ENCODE measurements at regions not wholly inside any gene's neighbourhood (a gene's known extent, or its start where the extent isn't known, plus 50 kb on each side); places are given as distances from the start of the nearest gene placed in this dataset.

DNA sequence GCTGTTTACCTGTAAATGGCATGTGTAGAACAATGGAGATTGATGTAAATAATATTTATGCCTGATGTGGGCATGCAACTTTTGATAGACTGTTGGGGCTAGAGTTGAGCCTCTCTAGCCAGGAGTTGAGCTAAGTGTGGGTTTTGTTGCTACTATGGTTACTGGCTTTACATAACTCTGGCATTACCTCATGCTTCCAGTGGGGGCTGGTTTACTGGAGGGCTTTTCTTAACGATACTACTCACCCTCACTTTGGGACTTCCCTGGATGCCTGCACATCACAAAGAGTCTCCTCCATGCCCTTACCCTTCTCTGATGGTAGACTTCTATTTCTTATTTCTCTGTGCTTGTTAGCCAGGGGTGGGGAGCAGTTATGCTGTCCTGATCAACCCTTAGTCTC lies 524.6 kb upstream of the CDH4 start:
- no peak for DNase-seq

DNA sequence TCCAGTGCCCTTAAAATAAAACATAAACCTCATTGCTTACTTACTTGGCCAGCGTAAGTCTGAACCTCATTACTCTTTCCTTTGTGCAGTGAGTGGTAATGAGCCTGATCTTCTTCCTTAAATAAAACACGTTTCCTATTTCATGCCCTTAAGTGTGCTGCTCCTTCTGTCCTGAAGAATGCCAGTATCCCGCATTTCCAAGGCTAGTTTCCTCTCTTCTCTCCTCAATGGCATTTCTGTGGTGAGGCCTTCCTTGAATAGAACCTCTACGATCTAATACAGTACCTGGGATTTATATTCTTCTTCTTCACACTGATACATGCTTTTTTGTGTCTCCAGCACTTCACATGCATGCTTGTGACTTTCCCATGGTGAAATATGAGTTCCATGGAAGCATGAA lies 523.4 kb upstream of the CDH4 start:
- DNase-seq, result no peak

DNA sequence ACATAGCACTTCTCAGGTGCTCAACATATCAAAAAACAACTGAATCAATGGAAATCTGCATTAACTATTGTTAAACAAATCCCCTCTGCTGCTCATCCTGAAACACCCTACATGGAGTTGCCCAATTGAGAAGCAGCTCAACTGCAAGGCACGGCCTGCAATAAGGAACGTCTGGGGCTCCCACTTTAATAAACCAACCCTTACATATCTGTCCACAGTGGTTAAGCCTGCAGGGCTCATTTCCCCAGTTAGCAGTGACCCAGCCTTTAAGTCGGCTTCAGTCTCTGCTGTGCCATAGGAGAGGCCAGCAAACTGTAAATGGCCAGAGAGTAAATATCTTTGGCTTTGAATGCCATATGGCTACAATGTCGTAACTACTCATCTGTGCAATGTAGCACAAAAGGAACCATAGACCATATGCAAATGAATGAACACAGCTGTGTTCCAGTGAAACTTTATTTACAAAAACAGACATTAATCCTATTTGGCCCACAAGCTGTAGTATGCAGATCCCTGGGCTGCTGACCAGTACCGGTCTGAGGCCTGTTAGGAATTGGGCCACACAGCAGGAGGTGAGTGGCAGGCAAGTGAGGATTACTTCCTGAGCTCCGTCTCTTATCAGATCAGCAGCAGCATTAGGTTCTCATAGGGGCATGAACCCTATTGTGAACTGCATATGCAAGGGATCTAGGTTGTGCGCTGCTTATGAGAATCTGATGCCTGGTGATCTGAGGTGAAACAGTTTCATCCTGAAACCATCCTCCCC lies 522.7 kb upstream of the CDH4 start:
- no peak for DNase-seq

DNA sequence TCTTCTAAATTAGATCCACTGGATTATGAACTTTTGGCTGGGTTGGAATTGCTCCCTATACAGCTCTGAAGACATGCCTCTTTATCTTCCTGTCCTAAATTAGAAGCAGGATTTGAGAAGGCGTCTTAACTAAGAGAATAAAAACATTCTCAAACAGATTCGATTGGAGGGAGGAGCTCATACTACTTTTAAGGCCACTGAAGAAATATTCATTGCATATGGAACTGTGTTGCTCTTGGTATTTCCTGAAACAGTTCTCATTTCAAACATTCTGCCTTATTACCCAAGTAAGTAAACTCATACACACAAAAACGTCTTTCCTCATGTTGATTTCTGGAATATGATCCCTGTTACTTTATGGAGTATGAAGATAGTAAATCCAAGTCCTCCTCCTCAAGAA lies 519.7 kb upstream of the CDH4 start:
- DNase-seq, result no peak

DNA sequence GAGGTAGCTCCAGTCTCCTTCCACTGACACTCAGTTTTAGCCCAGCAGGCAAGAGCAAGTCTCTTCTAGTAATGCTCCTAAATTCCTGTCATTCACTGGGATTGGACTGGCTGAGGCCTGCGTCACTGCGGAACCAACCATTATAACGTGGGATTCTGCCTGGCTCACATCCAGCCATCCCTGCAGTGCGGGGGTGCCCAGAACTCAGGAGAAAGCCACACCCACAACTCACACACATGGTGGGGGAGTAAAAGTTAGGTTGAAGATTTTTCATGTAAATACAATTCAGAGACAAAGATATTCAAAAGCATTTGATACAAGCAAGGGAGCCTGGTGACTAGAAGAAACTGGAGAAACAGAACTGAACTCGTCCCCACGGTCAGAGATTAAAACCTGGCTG lies 504.0 kb upstream of the CDH4 start:
- DNase-seq, result no peak

DNA sequence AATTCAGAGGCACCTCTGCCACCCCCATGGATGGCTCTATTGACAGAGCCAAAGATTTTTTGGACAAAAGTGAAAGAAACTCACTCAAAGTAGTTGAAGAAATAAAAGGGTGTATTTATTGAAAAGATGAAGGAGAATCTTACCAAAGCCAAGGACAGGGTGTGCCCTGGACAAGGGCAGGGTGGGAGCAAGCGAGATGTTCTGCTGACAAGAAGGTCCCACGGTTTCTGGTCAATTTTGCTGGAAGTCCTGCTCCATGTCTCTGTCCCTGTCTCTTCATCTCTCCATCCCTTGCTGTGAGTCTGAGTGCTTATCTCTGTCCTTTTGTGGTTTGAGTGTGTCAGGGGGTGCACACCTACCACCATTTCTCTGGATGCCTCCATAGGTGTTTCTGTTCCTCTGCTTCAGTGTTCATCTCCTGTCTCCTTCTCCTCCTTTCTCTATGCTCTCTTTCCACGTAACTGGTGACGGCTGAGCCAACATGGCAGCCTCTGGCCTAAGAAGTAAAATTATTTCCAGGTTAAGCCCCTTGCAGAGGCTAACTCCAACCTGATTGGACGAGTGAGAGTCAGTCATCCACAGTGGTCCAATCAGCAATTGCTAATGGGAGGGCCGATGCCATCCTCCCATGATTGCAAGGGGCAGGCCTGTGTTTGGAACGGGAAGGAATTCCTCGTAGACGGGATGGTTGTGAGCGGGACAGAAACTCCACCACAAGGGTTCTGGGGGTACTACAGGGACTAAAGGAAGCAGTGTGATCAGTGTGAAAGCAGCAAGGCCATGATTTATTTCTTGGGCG lies 502.1 kb upstream of the CDH4 start:
- DNase-seq, result no peak

DNA sequence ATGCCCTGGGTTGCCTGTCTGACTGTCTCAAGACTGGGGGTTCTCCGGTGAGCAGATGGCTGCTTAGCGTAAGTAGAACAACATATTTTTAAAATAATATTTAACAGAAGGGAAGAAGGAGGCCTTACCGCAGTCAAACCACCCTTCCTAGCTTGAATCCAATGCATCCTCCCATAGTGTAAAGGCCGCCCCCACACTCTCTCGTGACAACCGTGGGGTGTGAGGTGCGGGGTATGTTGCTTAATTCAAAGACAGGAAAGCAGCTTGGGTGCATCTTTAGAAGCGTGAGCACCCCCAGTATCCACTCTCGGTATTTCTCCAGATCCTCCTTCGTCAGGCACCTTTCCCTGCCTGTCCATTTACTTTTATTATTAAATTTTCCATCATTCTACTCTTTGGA lies 501.2 kb upstream of the CDH4 start:
- no peak for DNase-seq

DNA sequence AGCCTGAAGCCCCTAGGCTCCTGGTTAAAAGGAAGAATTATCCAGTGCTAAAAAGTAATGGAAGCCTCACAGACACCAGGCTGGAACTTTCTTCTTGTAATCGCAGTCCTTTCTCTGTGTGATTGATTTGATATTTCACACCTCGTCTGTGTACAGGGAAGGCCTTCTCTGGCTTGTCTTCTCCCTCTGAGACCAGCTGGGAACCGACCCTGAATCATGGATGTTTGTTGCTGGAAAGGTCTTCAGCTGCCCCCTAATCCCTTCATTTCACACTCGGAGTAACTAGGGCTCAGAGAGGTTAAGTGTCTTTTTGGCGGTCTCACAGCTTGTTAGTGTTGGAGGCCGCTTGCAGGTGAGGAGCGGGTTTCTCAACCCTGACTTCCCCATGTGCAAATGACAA lies 500.2 kb upstream of the CDH4 start:
- DNase-seq, result no peak

DNA sequence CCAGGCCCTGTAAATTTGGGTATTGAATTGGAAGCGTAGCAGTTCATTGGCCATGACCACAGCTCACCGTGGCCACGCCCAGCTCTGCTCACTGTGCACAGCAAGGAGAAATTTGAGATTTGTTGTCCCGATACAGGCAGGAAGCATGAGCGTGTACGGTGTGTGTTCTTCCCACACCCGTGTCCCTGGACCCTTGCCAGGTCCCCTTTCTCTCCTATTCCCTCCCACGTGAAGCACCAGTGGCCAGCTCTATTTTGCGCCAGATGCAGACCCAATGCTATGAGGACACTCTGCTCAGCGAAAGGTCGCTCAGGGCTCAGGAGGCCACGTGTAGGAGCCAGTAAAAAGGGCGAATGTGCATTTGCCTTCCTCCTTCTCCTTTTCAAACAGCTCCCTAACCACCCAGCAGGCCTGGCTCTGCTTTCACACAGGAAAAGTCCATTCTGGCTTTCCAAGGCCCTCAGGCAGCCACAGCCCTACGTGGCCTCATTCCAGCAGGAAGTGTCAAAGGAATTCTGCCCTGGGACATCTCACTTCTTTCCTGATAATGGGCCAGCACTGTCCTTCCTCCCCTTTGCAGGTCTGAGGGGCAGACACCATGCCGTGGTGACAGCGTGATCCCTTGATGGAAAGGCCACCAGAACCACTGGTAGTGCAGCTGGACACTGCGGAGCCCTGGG lies 499.2 kb upstream of the CDH4 start:
- no peak for DNase-seq

DNA sequence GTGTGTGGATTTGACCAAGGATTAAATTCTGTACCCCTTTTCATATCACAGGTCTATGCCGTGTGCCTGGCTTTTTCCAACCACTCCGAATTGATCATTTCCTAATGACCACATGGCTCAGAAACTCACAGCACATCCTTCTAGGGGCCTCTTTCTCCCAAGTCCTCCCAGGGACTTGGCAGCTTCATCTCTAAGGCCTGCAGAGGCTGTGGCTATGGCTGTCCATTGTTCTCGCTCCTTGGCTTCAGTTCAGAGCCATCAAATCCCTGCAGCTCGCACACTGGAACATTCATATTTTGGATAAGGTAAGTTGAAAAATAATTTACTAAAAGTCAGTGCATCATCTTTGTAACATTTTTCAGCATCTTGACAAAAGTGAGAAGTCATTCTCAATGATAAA lies 497.2 kb upstream of the CDH4 start:
- no peak for DNase-seq

DNA sequence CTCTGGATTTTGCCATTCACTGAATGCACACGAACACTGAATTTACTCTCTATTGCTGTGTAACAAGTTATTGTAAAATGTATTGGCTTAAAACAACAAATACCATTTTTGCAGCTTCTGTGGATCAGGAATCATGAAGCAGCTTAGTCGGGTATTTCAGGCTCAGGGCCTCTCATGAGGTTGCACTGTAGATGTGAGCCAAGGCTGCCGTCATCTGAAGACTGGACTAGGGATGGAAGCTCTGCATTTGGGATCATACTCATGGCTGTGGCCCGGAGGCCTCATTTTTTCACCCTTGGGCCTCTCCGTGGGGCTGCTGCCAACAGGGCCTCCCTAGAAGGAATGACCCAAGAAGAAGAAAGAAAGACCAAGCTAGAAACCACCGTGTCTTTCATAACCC lies 492.4 kb upstream of the CDH4 start:
- DNase-seq, result no peak

DNA sequence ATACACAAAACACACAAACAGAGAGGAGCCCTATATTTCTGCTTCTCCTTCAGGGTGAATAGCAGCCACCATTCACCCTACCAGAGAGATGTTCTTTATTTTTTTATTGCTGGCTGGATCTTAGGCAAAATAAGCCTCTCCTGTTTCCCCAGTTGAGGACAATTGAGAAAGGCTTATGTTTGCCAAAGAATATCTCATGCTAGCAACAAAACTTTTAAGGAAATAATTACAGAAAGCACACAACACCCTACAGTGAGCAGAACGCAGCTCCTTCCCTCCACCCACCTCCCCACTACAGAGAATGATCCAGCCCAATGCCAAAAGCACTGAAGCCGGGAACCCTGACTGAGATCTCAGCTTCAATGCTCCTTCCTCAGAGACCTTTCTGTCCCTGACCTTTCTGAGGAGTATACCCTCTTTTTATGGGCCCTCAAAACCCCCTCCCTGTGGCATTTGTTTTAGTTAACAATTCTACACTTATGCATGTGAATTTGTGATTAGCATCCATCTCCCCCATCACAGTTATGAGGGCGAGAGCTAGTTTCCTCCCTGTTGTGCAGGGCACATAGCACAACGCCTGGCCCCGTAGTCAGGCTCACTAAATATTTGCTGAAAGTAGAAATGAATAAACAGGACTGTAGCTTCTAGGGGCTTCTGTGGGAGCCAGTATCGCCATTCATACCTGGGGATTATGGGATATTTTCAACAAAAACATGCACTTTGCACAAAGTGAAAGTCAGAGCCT lies 491.6 kb upstream of the CDH4 start:
- no peak for DNase-seq

DNA sequence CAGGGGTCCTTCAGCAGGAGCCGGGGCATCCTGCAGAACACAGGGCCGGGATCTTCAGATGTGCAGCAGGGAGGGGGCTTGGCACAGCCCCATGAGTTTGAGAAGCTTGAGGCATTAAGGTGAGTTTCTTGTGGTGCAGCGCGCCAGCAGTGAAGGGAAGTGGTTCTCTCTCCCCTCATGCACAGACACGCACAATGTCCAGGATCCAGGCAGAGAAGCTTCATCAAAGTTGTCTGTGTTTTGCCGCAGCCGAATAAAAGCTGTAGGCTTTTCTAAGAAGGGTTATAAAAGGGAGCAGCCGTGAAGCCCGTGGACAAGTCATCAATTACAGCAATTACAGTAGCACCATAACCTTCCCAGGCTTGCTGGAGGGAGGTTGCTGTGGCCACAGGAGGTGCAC lies 491.0 kb upstream of the CDH4 start:
- DNase-seq, result no peak

DNA sequence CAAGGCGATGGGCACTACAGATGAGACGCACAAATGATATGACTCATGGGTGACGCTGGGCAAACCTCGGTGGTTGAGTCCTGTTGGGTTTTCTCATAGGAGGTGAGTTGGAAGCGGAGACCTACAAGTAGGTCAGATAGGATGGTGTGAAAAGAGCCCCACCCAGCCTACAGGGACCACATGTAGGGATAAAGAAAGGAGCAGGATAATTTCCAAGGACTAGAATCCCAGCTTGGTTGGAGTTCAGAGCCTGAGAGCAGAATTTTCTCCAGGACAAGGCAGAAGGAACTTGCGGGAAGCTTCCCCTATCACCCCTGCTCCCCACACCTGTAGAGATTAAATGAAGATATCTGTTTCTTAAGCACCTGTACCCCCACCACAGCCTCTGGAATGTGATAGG lies 489.7 kb upstream of the CDH4 start:
- DNase-seq, result no peak

DNA sequence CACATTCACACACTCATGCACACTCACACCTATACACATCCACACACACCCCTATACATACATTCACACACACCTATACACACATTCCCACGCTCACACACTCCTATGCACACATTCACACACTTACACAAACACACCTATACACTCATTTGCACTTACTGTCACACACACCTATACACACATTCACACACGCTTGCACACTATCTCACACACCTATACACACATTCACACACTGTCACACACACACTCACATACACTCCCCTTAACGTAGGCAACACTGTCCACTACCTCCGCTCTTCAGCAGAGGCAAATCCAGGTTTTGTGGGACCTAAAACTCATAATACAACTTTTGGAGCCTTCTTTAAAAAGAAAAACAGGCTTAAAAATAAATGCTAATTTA lies 487.7 kb upstream of the CDH4 start:
- DNase-seq, result no peak

DNA sequence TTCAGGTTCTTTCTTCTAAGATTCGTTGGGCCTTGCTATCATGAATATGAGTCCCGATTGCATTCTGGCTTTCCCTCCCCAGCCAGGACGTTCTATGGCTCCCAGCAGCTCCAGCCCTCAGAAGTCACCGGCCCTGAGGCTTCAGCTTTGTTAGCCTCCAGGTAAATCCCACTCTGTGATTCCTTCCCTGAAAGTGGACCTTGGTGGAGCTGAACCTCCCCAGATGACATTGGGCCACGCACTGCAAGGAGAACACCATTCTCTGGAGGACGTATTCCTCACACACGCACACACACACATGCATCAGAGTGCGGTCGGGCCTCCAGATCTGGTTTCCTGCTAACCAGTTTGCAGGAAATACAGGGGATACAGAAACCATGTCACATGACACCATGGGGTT lies 487.3 kb upstream of the CDH4 start:
- no peak for DNase-seq

DNA sequence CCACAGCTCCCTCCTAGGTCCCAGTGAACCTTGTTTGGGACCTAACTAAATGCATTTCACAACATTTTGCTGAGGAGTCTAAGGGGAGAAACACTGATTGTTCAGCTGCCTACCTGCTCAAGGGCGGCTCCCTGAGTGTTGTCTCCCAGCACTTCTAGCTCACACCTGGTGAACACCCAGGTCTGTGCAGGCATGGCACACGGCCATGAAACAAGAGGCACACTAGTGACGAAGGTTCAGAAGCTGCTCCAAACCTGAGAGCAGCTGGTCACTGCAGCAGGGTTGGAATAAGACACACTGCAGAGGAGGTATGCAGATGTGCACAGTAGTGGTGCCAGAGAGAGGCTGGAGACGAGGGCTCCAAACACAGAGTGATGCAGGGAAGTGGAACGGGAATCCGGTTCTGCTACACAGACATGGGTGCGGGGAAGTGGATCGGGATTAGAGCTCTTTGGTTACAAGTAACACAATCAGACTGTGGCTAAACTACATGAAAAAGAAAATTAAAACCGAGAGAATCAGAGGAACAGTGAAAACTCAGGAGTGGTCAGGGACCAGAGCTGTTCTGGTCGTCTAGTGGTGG lies 486.1 kb upstream of the CDH4 start:
- no peak for DNase-seq

DNA sequence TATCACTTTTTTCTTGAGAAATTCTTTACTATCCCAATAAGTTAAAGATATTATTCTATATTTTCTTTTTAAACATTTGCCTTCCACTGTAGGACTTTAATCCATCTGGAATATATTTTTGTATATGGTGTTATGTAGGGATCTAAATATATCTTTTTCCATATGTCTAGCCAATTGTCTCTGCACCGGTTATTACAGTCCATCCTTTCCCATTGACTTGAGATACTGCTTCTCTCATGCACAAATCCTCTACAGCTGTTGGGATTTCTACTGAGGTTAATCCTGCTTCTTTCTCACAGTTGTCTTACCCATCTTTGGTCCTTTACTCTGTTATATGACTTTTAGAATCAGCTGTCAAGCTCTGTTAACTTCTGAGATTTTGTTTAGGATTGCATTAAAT lies 483.8 kb upstream of the CDH4 start:
- no peak for DNase-seq

DNA sequence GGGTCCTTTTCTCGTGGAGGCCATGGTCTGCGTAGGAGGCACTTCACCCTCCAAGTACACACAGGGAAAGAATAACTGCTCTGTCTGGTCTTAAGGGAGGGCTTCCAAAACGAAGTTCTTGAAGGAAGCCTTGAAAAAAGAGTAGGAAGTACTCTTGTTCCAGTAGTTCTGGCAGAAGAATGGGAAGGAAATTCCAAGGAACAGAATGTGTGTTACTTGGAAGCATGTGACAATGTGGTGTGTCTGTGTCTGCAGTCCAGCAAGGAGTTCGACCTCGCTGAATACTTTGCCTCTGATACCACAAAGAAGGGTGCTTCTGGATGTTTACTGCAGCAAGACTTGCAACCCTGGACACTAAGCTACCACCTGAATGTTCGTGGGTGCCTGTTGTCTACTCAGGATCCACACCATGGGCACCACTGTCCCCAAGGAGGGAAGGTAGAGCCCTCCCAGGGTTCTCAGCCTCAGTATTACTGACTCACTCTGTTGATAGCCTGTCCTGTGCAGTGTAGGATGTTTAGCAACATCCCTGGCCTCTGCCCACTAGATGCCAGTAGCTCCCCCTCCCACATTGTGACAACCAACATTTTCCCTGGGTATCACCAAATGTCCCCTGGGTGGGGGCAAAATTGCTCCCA lies 471.6 kb upstream of the CDH4 start:
- no peak for DNase-seq

DNA sequence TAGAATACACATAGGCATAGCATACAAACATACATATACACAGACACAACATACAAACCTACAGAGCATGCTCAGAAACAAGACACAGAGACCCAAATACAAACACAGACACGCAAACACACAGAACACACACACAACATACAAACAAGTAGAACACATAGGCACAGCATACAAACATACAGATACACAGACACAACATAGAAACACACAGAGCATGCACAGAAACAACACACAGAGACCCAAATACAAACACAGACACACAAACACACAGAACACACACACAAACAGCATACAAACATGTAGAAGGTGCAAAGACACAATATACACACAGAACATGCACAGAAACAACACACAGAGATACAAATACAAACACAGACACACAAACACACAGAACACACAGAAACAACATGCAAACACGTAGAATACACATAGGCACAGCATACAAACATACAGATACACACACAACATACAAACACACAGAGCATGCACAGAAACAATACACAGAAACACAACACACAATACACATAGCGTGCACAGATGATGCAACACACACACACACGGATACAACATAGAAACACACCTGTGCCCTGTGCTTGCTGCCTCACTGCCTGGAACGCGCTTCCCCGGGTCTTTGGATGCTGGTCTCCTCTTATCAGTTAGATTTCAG lies 469.0 kb upstream of the CDH4 start:
- DNase-seq, result no peak

DNA sequence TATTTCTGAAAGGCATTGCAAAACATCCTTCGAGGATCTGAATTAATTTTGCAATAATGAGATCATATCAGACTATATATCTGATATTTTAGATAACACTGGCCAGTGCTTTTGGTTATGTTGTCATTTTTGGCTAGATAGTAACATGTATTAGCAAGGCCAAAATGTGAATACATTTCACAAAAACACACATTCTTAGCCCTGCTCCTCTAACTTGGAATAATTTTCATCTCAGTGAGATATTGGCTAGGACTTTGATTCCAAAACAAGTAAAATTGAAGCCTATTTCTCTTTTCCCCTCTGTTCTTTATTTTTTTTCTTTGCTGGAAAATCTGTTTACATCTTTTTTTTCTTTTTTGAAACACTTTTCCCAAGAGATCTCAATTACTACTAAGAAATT lies 466.8 kb upstream of the CDH4 start:
- no peak for DNase-seq

DNA sequence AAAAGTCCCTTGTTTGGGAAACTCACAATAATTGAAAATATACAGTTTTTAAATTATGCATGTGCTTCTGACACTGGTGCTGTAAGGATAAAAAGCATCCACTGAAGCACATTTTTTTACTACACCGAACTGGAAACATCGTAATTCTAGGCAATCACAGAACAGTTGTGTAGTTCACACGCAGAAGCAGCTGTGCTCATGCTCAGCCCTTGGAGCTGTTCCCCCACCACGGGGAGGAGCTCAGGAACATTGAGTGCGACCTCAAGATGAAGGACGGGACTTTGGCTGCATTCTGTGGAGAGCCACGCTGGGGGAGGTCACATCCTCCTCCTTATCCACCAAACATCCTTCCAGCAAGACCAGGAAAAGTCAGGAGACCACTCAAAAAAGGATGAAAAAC lies 466.3 kb upstream of the CDH4 start:
- DNase-seq, result no peak

All from stimulated activated CD4-positive, alpha-beta T cell treated with anti-CD3 and anti-CD28 coated beads, Interleukin-1b, Interleukin-23, amount 100 ng/mL, for 48 hours (primary cell).